Midbrain (tissue), 1 donor: ENCODE measurements at regions not wholly inside any gene's neighbourhood (a gene's known extent, or its start where the extent isn't known, plus 50 kb on each side); places are given as distances from the start of the nearest gene placed in this dataset.

Source experiments
- DNase-seq: peaks from one replicate; lab custom pipeline; 2025; lab: John Stamatoyannopoulos, UW

- no peak for DNase-seq
Measured at GRCh38 chr2:122174061-122174460, 418.6 kb downstream of the TSN start.

DNA sequence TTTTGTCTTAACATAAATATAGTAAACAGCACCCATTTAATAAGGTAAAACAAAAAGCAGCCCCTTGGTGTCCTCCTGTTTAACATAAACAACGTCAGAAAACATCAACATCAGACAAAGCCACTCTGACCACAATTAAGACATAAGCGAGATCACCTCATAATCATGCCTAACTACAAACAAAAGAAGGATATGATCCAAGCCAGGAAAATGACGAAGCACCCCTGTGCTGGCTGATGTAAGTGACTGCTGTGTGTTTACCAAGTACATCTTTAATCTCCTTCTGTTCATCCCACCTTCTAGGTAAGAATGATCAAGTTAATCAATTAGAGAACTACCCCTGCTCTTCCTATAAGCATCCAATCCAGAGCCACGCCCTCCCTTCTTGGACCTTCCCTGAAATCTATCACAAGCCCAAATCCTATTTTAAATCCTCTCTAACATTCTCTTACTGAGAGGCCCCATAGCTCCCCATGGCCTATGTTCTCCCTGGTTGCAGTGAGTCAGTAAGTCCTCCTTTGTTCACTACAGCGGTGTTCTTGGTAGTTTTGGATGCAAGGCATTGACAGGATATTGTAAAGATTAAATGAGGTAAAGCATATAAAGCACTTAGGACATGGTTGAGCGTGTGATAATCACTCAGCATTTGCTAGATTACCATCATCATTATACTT is 424.2 kb downstream of the TSN start:
- no peak for DNase-seq

- DNase-seq: no peak
Measured at GRCh38 chr2:122180972-122181371, 425.5 kb downstream of the TSN start.

- no peak for DNase-seq
Measured at GRCh38 chr2:122182616-122183355, 427.3 kb downstream of the TSN start.

- no peak for DNase-seq
Measured at GRCh38 chr2:122183890-122184289, 428.4 kb downstream of the TSN start.

- no peak for DNase-seq
Measured at GRCh38 chr2:122186761-122187222, 431.3 kb downstream of the TSN start.

GRCh38 chr2:122191331-122191730 is 435.9 kb downstream of the TSN start:
- DNase-seq: no peak

GRCh38 chr2:122193622-122194021 is 438.2 kb downstream of the TSN start:
- DNase-seq: no peak

GRCh38 chr2:122194546-122194945 is 439.1 kb downstream of the TSN start:
- no peak for DNase-seq

GRCh38 chr2:122203523-122203922 is 448.1 kb downstream of the TSN start:
- DNase-seq: no peak

DNA sequence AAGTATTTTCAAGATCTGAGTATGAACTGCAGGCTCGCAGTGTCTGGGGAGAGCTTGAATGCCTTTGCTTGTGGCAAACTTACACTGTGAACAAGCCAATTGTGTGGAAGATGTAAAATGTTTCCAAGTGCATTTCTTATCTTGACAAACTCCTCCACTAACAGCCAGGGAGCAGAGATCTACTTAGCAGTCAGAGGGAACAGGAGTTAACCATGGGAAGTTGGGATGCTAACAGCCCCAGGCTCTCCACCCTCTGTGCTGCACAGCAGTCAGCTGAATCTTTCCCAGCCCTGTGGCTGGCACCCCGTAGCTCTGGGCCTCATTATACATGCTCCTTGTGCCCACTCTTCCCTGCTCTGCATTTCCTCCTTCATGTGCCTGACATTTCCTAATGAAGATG is 450.2 kb downstream of the TSN start:
- no peak for DNase-seq

GRCh38 chr2:122206101-122206500 is 450.6 kb downstream of the TSN start:
- no peak for DNase-seq

DNA sequence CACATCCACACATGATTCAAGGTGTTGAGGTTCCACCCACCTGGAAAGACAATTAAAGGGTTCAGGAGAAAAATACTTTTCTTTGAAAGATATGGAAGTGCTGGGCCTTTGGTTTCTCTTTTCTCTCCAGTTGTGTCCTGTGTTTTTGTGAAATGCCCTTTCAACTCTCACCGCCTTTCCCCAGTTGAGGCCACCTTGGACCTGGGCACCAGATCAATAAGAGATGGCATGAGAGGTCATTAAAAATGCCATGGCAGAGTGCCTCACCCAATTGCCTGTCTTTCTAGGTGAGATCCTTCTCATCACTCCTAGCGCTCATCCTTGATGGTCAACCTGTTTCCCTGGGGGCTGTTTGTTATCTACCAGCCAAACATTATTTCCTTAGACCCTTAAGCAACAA is 453.9 kb downstream of the TSN start:
- DNase-seq: no peak

DNA sequence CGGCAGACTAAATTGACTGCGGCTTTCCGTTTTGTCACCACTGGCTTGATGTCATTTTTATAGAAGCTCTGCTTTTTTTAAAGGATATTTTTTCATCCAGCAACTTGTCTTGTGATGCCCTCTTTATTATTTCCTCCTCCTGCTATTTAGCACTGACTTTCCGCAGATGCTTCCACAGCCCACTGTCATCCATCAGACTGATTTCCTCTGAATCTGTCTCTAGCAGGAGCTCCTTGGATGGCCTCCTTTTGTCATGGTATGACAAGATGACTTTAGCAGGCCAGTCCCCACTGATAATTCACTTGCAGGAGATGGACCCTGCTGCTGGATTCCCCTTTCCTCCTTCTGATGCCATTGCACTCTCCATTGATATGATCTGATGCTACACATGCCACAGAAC is 454.6 kb downstream of the TSN start:
- no peak for DNase-seq

GRCh38 chr2:122210898-122211856 is 455.7 kb downstream of the TSN start:
- DNase-seq: no peak

- no peak for DNase-seq
Measured at GRCh38 chr2:122213312-122213711, 457.9 kb downstream of the TSN start.

GRCh38 chr2:122216071-122216470 is 460.6 kb downstream of the TSN start:
- DNase-seq: no peak

DNA sequence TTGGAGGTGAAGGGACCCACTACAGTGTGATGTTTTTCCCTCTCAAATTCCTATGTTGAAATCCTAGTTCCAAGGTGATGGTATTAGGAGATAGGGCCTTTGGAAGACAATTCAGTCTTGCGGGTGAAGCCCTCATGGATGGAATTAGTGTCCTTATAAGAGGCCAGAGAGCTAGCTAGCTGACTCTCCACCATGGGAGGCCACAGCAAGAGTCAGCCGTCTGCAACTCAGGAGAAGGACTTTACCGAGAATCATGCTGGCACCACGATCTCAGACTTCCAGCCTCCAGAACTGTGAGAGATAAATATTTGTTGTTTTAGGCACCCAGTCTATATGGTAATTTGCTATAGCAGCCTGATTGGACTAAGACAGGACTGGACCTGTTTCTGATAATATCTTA is 461.4 kb downstream of the TSN start:
- no peak for DNase-seq

DNA sequence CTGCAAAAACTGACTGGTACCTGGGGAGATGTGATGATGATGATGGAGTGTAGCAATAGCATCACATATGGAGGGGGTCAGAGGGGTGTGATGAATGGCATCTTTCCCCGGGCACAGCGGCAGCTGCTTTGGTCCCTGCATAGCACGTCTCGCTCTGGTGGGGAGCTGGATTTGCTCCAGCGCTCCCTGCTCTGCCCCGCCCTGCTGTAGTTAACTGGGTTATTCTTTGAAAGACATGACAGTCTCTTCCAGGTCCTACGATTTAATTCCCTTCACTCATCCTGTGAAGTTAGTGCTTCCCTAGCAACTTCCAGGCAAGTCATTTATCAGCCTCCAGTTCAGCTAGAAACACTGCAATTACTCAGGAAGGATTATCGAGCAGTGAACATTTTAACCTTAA is 463.1 kb downstream of the TSN start:
- no peak for DNase-seq

- no peak for DNase-seq
Measured at GRCh38 chr2:122219504-122219903, 464.1 kb downstream of the TSN start.

DNA sequence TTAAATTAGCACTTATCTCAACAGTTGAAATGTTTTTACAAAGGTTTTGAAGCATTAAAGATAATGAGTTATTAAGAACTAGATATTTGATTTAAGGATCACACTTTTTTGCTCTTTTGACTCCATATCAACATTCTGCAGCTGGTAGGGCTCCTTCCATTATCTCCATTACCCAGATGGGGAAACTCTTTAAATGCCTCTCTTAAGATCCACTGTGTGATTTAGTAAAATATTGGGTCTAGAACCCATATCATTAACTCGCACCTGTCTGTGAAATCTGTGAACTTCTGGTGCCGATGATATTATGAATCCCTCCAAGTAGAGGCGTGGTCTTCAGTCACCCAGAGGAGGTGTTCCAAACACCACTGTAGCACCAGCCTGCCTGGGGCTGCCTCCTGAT is 466.2 kb downstream of the TSN start:
- DNase-seq: no peak

GRCh38 chr2:122231296-122231695 is 475.8 kb downstream of the TSN start:
- no peak for DNase-seq

DNA sequence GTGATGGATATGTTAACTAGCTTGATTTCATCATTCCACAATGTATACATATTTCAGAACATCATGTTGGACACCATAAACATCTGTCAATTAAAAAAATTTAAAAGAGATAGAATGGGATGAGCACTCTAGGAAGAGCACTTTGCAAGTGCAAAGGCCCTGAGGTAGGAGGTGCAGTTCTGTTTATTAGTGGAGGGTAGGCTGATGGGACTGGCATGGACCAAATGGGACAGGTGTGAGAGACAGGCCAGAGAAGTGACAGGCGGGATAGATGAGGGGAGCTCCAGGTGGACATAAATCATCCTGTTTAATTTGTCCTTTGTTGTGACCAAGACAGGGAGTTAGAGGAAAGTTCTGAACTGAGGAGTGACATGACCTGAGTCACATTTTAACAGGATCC is 477.9 kb downstream of the TSN start:
- no peak for DNase-seq
